ENCODE measurements at regions not wholly inside any gene's neighbourhood (a gene's known extent, or its start where the extent isn't known, plus 50 kb on each side); places are given as distances from the start of the nearest gene placed in this dataset.

DNA sequence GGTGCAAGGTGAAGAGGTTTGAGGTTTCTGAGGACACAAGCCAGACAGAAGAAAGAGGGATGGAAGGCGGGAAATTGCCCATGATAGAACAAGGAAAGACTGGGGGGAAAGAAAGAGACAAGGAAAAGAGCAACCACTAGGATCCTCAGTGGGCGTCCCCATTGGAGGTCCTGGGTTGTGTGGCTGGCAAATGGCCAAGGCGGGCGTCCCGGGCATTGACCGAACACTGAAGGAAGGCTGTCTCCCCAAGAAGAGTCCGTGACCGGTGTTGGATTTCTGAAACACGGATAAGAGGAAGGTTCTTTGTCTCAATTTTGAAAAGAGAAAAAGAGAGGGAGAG lies 746.6 kb upstream of the ADGRB3 start:
- TF ChIP-seq, protein P1, sequence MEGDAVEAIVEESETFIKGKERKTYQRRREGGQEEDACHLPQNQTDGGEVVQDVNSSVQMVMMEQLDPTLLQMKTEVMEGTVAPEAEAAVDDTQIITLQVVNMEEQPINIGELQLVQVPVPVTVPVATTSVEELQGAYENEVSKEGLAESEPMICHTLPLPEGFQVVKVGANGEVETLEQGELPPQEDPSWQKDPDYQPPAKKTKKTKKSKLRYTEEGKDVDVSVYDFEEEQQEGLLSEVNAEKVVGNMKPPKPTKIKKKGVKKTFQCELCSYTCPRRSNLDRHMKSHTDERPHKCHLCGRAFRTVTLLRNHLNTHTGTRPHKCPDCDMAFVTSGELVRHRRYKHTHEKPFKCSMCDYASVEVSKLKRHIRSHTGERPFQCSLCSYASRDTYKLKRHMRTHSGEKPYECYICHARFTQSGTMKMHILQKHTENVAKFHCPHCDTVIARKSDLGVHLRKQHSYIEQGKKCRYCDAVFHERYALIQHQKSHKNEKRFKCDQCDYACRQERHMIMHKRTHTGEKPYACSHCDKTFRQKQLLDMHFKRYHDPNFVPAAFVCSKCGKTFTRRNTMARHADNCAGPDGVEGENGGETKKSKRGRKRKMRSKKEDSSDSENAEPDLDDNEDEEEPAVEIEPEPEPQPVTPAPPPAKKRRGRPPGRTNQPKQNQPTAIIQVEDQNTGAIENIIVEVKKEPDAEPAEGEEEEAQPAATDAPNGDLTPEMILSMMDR (IDR thresholded peaks at IDR 0.05) = no peak

DNA sequence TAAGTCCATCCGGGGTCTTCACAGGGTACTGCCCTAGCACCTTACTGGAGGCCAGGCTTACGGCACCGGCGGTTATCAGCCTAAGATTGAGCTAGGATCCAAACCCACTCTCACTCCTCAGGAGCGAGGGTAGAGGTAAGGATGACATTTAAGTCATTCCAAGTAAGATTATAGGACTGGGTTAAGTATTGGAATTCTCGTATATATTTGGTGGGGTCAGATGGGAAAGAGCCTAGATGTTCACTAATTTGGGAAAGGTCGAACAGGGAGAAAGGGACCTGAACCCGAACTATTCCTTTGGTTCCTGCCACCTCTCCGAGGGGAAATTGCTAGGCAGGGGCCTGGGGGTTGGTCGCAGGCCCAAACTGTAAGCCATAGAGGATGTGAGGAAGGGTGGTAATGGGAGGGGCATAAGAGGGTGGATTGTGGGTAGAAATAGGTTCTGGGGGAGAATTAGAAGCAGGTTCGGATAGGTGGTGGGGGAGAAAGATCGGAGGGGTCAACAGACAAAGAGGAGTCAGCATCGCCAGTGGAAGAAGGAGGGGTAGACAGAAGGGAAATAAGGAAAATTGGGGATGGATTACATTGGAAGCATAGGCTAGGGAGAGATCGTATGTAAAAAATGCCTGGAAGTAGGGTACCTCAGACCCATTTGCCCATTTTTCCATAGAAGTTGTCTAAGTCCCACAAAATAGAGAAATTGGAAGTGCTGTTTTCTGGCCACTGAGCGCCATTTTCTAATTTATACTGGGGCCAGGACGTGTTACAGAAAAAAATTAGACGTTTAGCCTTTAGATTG lies 747.1 kb upstream of the ADGRB3 start:
- TF ChIP-seq, protein P1 (IDR thresholded peaks at IDR 0.05) = no peak

DNA sequence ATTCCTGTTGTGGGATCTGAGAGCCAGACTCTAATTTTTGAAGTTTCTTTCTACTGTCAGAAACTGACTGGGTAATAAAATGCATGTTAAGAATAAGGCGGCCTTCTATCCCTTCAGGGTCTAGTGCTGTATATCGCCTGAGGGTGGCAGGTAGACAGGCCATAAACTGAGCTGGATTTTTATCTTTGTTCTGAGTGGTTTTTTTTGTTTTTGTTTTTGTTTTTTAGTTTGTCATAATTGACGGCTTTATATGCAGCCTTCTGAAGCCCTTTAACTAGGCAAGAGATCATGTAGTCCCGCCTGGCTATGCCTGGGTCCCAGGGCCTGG lies 747.7 kb upstream of the ADGRB3 start:
- TF ChIP-seq, protein P1 (IDR thresholded peaks at IDR 0.05) = no peak

DNA sequence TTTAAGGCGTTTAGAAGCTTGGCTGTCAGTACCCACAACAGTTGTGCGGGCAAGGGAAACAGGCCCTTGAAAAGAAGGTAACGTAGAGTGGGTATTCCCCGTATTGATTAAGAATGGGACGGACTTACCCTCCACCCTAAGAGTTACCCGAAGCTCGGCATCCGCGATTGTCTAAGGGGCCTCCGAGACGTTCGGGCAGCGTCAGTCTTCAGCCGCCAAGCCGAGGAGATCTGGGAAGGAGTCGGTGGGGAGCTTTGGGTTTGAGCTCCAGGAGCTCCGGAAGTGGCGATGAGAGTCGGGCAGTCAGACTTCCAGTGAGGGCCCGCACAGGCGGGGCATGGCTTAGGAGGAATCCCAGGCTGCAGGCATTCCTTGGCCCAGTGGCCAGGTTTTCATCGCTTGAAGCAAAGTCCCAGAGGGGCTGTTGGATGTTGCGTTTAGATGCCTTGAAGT lies 748.2 kb upstream of the ADGRB3 start:
- TF ChIP-seq, protein P1 (IDR thresholded peaks at IDR 0.05) = no peak

DNA sequence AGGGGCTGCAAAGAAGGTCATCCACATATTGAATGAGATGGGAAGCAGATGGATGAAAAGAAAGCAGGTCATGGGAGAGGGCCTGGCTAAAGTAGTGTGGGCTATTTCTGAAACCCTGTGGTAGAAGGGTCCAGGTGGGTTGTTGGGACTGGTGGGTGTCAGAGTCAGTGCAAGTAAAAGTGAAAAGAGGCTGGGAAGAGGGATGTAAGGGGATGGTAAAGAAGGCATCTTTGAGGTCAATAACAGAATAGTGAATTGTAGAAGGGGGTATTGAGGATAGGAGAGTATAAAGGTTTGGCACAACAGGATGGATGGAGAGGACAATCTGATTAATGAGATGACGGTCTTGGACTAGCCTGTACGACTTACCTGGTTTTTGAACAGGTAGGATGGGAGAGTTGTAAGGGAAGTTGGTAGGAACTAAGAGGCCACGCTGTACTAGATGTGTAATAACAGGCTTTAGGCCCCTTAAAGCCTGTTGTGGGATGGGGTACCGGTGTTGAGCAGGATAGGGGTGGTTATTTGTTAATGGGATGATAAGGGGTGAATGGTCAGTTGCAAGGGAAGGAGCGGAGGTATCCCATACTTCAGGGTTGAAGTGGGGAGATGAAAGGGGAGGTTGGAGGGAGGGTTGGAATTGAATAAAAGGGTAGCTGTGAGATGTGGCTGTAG lies 748.9 kb upstream of the ADGRB3 start:
- TF ChIP-seq, protein P1 (IDR thresholded peaks at IDR 0.05) = no peak

DNA sequence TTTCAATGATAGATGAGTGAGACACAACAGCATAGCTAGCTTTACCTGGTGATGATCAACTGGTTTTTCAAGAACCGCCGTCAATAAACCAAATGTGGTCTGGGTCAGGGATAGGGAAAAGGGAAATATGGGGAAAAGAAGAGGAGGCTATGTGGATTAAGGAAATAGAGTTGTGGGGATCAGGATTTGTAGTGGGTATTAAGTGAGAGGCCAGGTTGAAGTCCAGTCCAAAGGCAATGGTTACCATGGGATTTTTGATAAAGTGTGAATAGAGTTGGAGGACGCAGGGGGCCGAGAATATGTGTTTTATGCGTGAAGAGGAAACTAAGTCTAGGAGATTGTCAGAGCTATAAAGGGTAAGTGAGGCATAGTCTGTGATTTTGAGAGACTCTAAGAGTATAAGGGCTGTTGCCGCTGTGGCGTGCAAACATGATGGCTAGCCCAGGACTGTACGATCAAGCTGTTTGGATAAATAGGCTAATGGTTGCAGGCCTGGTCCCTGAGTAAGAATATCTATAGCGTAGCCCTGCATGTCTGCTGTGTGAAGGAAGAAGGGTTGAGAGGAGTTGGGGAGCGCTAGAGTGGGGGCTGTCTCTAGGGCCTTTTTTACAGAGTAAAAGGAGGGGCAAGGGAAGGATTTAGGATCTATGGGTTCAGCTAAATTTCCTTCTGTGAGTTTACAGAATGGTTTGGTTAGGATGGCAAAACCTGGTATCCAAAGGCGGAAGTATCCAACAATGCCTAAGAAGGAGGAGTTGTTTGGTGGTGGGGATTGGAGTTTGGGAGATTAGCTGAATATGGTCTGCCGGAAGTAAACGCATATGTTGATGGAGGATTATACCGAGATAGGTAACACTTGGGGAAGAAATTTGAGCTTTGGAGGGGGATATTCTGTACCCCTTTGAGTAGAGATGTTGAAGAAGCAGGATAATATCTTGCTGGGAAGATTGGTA lies 749.7 kb upstream of the ADGRB3 start:
- TF ChIP-seq, protein P1 (IDR thresholded peaks at IDR 0.05) = no peak

DNA sequence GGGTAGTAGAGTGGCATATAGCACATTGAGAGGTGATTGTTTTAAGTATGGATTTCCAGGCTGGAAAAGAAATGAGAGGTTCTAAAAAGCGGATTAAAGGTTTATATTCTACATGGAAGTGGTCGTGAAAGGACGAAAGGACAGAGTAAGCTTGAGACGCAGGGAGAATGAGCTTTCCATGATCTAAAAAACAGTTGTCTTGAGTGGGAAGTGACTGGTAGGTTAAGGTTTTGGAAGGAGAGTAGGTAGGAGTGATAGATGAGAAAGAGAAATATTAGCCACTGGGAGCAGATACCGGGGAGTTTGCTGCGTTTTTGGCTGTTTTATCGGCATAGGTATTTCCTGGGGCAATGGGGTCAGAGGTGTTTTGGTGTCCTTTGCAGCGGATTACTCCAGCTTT lies 750.6 kb upstream of the ADGRB3 start:
- TF ChIP-seq, protein P1 (IDR thresholded peaks at IDR 0.05) = no peak

Measured in LNCAP (cell line).